ENCODE measurements at regions not wholly inside any gene's neighbourhood (a gene's known extent, or its start where the extent isn't known, plus 50 kb on each side); places are given as distances from the start of the nearest gene placed in this dataset.

- ChIA-PET POLR2A (no interaction called here), CTCF (no interaction called here)
- DNase-seq (ENCODE audit: extremely low spot score), result no peak
- no peak for TF ChIP-seq CTCF (IDR thresholded peaks at IDR 0.05; ENCODE audit: control extremely low read depth, extremely low read depth, low read depth, missing control alignments)
Measured at GRCh38 chrX:724256-724655, 93.7 kb downstream of the SHOX start.

- DNase-seq (ENCODE audit: extremely low spot score), result no peak
- POLR2A ChIA-PET, result no interaction called here
- no peak for TF ChIP-seq CTCF (IDR thresholded peaks at IDR 0.05; ENCODE audit: control extremely low read depth, extremely low read depth, low read depth, missing control alignments)
- CTCF ChIA-PET, result no interaction called here
Measured at GRCh38 chrX:723781-724180, 93.2 kb downstream of the SHOX start.

- CTCF ChIA-PET, result no interaction called here
- no peak for TF ChIP-seq CTCF (IDR thresholded peaks at IDR 0.05; ENCODE audit: control extremely low read depth, extremely low read depth, low read depth, missing control alignments)
- POLR2A ChIA-PET, result no interaction called here
- DNase-seq (ENCODE audit: extremely low spot score), result no peak
Measured at GRCh38 chrX:721354-721753, 90.8 kb downstream of the SHOX start.

- no peak for DNase-seq (ENCODE audit: extremely low spot score)
- ChIA-PET CTCF (no interaction called here), POLR2A (no interaction called here)
- no peak for TF ChIP-seq CTCF (IDR thresholded peaks at IDR 0.05; ENCODE audit: control extremely low read depth, extremely low read depth, low read depth, missing control alignments)
Measured at GRCh38 chrX:720825-721224, 90.2 kb downstream of the SHOX start.

GRCh38 chrX:720250-720649, 89.7 kb downstream of the SHOX start:
- no peak for TF ChIP-seq CTCF (IDR thresholded peaks at IDR 0.05; ENCODE audit: control extremely low read depth, extremely low read depth, low read depth, missing control alignments)
- ChIA-PET POLR2A (no interaction called here), CTCF (no interaction called here)
- DNase-seq (ENCODE audit: extremely low spot score), result no peak

- TF ChIP-seq CTCF (IDR thresholded peaks at IDR 0.05; ENCODE audit: control extremely low read depth, extremely low read depth, low read depth, missing control alignments), result no peak
- ChIA-PET POLR2A (no interaction called here), CTCF (no interaction called here)
- DNase-seq (ENCODE audit: extremely low spot score), result no peak
Measured at GRCh38 chrX:716136-716535, 85.5 kb downstream of the SHOX start.

- POLR2A ChIA-PET, result no interaction called here
- CTCF ChIA-PET, result no interaction called here
- no peak for DNase-seq (ENCODE audit: extremely low spot score)
- no peak for TF ChIP-seq CTCF (IDR thresholded peaks at IDR 0.05; ENCODE audit: control extremely low read depth, extremely low read depth, low read depth, missing control alignments)
Measured at GRCh38 chrX:714131-714530, 83.5 kb downstream of the SHOX start.

Measured in GM10248 (cell line).